HG03103 (cell line): ENCODE measurements at regions not wholly inside any gene's neighbourhood (a gene's known extent, or its start where the extent isn't known, plus 50 kb on each side); places are given as distances from the start of the nearest gene placed in this dataset.
"Not testable (repeated sequence)": the region's sequence is repeated elsewhere in the genome, so short reads cannot be mapped to it uniquely, and the experiment has no call there.

Experiments used
- ATAC-seq: cut with Tn5 transposase; IDR thresholded peaks from one replicate; pipeline ENCODE4 v1.9.1; 2021; ENCODE audit warnings: low read depth; ENCODE audit not compliant: unreplicated experiment

DNA sequence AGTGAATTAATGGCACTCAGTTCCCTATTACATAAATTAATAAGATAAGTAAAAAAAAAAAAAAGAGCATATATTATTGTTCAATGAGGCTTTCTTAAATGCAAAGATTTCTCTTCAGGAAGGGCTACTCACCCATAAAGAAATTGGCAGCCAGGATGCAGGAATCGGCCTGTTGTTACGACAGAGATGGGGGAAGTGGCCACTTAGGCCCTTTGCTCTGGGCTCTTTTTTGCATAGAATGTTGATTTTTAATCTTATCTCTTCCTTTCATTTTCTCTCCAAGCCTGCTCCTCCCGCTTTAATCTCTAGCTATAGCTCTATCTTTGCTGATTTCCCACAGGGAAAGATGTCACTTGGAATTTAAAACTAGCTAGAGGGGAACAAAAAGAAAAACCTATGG is 391.8 kb upstream of the CRIM1 start:
- no peak for ATAC-seq

DNA sequence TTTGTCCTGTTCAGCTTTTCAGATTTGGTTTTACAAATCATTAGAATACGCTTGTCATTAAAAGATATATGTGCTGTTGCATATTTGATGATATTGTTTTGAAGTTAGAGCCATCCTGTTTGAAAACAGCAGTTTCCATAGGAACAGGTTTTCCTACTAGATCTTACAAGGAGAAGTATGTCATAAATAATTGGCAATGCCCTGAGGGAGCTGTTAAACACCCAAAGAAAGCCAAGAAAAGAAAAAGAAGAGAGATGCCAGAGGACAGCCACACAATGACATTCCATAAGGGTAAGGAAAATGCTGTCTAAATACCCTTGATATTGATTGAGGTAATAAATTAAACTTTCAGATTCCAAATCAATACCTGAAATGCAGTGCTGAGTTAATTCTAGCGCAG is 392.2 kb upstream of the CRIM1 start:
- no peak for ATAC-seq

DNA sequence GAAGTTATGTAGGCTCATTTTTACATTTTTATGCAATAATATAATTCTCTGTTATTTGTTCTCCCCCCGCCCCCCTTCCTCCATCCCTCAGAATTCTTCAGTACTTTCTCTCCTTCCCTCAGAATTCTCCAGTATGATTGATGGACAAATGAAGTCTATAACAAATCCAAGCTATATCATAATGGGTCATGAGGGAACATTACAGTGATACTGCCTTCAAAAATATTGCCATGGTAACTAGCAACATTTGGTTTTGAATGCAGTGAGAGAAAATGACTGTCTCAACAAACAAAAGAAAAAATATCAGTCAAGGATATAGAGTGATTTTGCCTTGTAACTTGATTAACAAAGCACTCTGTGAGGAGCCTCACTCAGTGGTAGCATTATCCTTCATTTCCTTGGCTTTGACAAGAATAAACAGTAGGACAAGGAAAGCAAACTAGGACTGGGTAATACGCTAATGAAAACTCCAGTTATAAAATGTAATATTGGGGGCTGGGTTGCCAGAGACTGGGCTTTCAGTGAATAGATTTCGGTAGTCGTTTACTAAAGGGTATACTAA is 392.9 kb upstream of the CRIM1 start:
- ATAC-seq, result no peak

GRCh38 chr2:35960596-35960995 is 395.0 kb upstream of the CRIM1 start:
- ATAC-seq, result no peak

GRCh38 chr2:35957053-35957452 is 398.5 kb upstream of the CRIM1 start:
- ATAC-seq, result not testable (repeated sequence)

DNA sequence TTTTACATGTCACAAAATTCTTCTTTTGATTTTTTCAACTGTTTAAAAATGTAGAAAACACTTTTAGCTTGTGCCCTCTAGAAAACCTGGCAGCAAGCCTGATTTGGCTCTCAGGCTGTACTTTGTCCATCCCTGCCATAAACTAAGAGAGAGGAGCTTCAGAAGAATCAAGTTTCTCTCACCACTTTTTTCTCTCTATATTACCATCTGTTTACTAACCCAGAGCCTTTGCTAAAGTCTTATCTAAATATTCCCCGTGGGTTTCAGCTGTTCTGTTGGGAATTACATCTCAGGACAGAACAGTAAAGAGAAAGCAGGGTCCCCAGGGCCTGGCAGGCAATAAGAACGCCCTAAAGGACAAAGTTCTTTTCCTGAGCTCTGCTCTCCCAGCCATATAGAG is 409.1 kb upstream of the CRIM1 start:
- ATAC-seq, result no peak

- no peak for ATAC-seq
Measured at GRCh38 chr2:35938838-35939237, 416.7 kb upstream of the CRIM1 start.

- ATAC-seq, result no peak
Measured at GRCh38 chr2:35933031-35933430, 422.5 kb upstream of the CRIM1 start.

GRCh38 chr2:35932276-35932963 is 423.2 kb upstream of the CRIM1 start:
- no peak for ATAC-seq

GRCh38 chr2:35931626-35932025 is 424.0 kb upstream of the CRIM1 start:
- no peak for ATAC-seq

DNA sequence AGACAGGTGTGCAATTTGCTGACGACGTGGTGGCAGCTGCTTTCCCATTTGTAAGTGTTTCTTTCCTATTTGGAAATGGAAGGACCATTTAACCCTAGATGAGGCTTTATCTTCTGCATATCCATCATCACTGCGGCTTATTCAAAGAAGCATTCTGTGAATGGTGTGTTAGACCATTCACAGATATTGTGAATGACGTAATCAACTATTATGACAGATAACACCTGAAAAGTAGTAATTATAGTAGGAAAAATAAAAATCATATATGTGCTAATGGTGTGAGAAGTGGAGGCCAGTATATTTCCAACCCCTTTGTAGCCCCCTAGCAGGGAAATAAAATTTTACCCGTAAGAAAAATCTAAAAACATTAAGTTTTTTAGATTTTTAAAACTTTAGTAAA is 424.5 kb upstream of the CRIM1 start:
- ATAC-seq, result no peak

DNA sequence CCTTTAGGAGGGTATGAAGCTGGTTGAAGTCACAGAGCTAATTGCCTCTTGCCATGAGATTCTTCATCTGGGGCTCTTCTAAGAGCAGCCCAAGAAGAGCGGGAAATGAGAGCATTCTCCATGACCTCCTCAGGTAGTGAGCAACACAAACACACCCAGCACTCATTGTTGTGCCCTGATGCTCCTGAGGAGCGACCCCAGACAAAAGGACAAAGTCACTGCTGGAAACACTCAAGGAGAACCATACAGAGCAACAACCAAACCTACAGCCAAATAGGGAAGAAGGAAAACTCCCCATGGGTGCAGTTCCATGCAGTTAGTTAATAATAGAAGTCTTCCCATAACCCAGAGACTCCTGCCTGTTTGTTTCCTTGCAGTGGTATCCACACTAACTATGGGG is 426.0 kb upstream of the CRIM1 start:
- no peak for ATAC-seq

DNA sequence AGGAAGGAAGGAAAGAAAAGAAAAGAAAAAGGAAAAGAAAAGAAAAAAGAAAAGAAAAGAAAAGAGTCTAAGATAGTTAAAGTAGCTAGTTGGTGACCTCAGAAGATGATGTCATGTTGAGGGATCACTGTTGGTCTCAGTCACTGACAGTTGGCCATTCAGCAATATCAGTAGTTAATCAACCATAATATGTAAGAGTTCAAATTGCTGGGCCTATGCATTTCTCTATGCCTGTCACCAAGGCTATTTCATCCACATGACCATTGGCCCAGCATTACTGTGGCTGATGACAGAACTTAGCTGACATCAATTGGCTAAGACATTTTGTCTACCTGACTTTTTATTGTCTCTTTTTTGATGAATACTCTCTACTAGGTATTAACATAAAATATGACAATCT is 435.5 kb upstream of the CRIM1 start:
- no peak for ATAC-seq

DNA sequence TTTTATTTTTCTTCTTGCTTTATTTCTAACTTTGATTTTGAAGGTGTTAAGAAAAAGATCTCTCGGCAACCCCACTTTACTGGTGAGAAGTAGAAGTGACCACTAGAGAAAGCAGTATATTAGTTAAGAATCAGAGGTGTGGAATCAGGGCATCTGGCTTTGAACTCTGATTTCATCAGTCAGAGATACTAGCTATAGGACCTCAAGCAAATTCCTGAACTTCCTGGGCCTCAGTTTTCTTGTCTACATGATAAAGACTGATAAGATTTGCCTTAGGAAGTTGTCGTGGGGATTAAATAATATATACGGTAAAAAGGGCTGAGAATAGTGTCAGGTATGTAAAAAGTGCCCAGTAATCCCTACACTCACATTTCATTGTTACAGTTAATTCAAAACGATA is 440.3 kb upstream of the CRIM1 start:
- no peak for ATAC-seq

DNA sequence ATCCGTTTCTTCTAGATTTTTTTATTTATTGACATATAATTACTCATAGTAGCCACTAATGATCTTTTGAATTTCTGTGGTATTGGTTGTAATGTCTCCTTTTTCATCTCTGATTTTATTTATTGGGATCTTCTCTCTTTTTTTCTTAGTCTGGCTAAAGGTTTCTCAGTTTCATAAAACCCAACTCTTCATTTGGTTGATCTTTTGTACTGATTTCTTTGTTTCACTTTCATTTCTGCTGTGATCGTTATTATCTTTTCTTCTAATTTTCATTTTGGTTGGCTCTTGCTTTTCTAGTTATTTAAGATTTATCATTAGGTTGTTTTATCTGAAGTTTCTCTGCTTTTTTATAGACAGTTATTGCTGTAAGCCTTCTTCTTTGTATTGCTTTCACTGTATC is 463.6 kb upstream of the CRIM1 start:
- ATAC-seq, result no peak

- ATAC-seq, result no peak
Measured at GRCh38 chr2:35891528-35891927, 464.1 kb upstream of the CRIM1 start.

- ATAC-seq, result no peak
Measured at GRCh38 chr2:35887146-35887545, 468.4 kb upstream of the CRIM1 start.

- ATAC-seq, result no peak
Measured at GRCh38 chr2:35873921-35874320, 481.7 kb upstream of the CRIM1 start.

DNA sequence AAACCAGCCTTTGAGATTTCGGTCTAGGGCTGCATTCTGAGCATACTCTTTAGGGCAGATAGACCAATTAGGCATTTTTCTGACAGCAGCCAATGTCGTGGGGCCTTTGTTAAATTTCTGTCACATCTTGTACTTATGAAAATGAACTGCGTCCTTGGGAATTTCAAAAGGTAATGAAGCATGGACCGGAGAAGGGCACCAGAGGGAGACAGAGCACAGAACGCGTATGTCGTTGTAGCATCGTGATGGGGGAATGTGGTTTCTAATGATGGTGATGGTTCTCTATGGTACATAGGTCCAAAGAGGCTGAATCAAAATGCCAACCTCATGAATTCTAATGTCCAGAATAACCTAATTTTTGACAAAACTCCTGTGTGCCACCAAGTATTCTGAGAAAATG is 483.9 kb upstream of the CRIM1 start:
- ATAC-seq, result no peak

DNA sequence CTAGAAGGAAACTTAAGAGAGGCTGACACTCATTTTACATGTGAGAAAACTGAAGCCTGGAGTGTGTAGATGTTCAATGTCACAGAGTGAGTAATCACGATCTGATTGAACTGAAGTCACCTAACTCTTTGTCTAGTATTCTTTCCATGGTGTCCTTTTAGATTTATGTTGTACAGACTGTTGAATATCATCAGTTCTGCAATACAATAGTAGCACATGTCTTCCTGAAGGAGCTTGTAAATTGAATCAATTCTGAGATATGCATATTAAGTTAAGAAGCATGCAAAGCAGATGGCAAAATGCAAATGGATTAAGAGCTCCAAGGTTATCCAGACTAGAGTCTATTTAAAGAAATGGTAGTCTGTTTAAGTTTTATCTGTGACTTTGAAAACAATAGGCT is 484.9 kb upstream of the CRIM1 start:
- no peak for ATAC-seq

DNA sequence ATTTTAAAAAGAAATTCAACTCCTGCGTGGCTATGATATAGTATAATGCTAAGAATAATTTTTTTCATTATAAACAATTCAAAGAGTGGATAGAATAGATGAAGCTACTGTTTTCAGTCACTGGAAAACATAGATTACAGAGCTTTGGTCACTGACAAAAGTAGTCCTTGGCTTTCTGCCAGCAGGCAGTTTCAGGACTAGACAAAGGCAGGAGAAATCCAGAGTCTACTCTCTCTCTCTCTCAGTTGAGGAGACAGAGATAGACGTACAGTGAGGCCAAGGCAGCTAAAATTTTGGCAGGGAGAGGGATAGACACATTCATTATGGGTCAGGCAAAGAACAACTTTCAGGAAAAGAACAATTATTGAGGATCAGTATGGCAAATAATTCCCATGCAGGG is 491.4 kb upstream of the CRIM1 start:
- ATAC-seq, result no peak

GRCh38 chr2:35858216-35858615 is 497.4 kb upstream of the CRIM1 start:
- no peak for ATAC-seq

DNA sequence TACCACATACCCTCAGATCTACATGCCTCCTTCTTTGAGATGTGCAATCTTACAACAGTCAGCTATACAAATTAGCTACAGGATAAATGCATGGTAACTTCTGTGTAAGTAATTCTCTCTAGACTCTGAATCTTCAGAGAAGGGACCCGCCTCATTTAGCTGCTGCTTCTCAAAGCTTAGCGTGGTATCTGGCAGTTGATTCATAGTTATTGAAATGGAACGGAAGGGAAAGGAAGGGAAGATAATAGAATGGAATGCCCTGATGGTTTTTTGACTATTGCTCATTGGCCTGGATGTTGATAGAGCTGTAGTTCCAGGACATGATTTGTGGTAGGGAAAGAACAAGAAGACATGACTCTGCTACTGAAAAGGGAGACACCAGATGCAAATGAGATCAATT is 498.1 kb upstream of the CRIM1 start:
- ATAC-seq, result no peak
